CD4-positive, alpha-beta T cell treated with Interleukin-15 for 4 hours (primary cell): ENCODE measurements at regions not wholly inside any gene's neighbourhood (a gene's known extent, or its start where the extent isn't known, plus 50 kb on each side); places are given as distances from the start of the nearest gene placed in this dataset.

ENCODE experiments used
- DNase-seq: peaks from one replicate; pipeline ENCODE4 v3.0.0-alpha.2; 2020; ENCODE audit warnings: low spot score

- no peak for DNase-seq
These were observed 59.8 kb downstream of the SOX11 start for GRCh38 chr2:5751873-5752482.

- DNase-seq, result no peak
These were observed 64.1 kb downstream of the SOX11 start for GRCh38 chr2:5756272-5756671.

- no peak for DNase-seq
These were observed 66.2 kb downstream of the SOX11 start for GRCh38 chr2:5758346-5758745.

- no peak for DNase-seq
These were observed 67.8 kb downstream of the SOX11 start for GRCh38 chr2:5759949-5760348.

- DNase-seq, result no peak
These were observed 71.3 kb downstream of the SOX11 start for GRCh38 chr2:5763531-5763930.

GRCh38 chr2:5764041-5764440 is 71.9 kb downstream of the SOX11 start:
- DNase-seq, result no peak

DNA sequence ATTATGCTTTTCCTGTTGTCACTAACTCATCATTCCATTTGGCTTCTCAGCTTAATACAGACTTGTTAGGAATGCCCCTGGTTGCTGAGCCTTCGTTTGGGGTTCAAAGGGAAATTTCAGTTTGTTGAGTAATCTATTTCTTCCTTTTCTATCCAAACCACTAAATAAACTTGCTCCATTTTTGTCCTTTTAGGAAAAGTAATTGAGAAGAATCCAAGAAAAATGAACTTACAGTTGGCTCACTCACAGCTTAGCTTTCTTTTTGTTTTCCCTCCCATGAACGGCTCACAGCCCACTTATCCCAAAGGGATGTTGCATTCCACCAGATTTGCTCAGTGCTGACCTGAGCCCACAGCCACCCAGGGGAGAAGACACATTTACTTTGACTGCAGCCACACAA is 73.9 kb downstream of the SOX11 start:
- DNase-seq, result no peak

DNA sequence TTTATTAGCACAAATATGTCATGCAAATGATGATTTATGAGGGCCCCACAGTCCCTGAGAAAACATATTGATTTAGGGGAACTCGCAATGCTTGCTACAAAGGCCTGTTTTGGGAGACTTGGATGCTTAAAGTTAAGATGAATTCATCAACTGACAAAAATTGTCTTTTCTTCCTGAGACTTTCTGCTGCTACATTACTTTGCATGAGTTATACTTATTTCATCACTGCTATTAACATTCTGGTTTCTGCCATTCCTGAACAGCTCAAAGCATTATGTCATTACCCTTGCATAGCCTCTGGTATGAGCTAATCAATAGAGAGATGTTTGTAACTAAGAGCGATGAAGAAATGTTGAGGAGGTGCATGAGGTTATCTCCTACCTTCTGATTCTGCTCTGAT is 74.4 kb downstream of the SOX11 start:
- DNase-seq, result no peak

DNA sequence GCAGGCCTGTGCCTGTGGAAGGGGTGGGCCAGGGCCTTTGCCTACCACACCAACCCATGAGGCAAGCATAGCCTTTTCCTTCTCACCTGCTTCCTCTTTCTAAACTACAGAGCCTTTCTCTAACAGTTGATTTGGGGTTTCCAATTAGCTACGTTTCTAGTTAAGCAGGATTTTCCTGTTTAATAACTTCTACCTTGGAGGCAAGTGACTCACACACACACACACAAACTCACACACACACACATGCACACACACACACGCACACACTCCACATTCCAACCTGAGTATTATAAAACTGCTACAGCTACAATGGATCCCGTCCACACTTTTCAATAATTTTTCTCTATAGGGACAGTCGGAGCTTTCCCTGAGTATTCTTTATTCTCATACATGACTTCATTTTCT is 84.9 kb downstream of the SOX11 start:
- DNase-seq, result no peak

DNA sequence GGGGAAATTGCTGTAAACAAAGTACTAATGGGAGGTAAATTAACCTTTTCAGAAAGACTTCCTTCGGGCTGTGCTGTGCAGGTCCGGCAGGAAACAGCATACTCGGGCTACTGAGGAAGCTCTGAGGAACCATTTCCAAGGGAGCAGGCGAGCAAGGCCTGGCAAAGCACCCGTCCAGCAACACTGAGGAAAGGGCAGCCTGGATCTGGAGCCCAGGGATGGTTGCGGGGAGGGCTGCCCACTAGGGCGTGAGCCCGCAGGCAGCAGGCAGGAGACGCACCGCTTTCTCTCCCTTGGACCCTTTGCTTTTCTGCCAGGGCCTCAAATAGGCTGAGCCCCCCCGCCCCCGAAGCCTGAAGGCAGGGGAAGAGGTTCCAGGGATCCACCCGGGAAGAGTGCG is 89.5 kb downstream of the SOX11 start:
- no peak for DNase-seq

DNA sequence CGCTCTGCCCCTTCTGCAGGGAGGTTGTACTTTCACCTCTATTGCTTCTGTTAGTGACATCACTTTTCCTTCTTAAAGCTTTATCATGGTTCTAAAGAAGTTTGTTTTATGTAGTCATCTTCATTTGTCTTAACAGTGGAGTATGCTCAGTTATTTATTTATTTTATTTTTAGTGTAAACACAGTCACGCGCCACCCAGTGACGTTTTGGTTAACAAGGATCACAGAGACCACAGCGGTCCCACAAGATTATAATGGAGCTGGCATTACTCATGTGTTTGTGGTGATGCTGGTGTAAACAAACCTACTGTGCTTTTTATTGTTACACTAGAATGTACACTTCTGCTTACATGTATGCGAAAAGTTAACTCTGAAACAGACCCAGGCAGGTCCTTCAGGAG is 89.9 kb downstream of the SOX11 start:
- DNase-seq, result no peak

- DNase-seq, result no peak
These were observed 96.3 kb downstream of the SOX11 start for GRCh38 chr2:5788447-5788846.

DNA sequence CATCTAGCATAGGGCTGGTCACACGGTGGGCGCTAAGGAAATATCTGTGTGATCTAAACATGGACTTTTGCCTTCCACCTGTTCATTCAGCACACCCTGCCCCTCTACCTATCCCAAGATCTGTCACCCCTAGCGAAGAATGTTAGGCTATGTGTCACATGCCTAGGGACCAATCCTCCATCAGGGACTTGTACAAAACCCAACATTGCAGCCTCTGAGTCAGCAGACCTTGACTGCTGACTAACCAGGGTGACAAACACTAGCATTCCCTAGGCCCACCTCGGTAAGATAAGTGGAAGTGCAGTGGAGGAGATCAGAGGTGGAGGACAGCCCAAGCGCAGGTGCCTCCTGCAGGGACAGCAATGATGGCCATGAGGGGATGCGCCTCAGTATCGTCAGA is 99.2 kb downstream of the SOX11 start:
- DNase-seq, result no peak

GRCh38 chr2:5794012-5794411 is 101.8 kb downstream of the SOX11 start:
- DNase-seq, result no peak

DNA sequence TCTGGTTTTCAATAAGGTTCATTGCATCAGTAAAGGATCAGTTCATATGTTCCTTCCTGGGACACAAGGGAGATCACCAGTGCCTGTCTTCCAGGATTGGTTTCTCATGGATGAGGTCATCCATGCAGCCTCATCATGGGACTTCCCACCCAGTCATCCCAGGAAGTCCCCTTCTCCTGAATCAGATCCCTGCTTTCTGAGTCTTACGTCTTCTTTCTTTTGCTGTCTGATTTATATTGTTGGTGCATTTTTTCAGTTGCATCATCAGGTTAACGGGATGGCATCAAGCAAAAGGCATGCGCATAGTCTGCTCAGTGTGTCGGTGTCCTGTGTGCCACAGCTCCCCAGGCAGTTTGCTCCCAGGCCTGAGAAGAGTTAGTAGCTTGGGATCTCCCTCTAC is 105.9 kb downstream of the SOX11 start:
- DNase-seq, result no peak

GRCh38 chr2:5799348-5799747 is 107.2 kb downstream of the SOX11 start:
- no peak for DNase-seq

- DNase-seq, result no peak
These were observed 111.4 kb downstream of the SOX11 start for GRCh38 chr2:5803547-5803946.

DNA sequence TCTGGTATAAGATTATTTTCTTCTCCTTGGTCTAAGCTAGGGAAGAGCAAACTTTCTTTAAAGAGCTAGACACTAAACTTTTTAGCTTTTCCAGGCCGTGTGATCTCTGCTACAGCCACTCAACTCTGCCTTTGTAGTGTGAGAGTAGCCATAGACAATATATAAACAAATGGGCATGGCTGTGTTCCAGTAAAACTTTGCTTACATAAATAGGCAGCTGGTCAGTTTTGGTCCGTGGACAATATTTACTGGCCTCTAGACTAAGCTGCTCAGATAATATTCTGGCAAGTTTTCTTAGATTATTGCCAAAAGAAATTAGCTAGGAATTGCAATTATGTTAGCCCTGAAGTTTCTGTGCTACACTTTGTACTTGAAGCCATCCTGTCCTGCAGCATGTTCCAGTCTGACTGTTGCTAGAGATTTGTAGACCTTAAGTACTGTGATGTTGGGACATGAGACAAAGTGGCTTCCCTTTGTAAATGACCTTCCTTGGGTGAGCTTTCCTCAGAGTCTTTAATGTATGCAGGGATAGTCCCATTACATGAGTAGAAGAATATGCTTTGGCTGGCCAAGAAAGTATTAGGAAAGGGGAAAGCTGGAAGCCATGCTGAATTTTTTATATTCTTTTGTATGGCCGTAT is 126.9 kb downstream of the SOX11 start:
- DNase-seq, result no peak

DNA sequence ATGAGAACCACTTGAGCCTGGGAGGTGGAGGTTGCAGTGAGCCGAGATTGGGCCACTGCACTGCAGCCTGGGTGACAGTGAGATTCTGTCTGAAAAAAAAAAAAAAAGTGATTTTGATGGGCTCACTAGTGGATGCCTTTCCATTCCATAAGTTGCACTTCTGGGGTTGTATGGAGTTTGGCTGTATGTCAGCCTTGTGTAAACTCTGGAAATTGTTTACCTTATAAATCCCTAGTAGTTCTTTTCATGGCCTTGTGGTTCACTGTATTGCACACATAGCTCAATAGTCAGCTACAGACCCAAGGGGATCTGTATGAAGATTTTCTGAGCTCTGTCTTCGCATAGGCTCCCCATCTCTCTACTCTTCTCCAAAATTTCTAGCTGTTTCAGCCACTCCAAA is 131.9 kb downstream of the SOX11 start:
- no peak for DNase-seq

DNA sequence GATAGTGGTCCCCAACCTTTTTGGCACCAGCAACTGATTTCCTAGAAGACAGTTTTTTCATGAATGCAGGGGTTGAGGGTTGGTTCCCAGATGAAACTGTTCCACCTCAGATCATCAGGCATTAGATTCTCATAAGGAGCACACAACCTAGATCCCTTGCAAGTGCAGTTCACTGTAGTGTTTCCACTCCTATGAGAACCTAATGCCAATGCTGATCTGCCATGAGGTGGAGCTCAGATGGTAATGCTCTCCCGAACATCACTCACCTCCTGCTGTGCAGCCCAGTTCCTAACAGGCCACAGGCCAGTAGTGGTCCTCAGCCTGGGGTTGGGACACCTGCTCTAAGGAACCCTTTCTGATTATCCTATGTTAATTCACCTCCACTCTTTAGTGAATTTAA is 133.5 kb downstream of the SOX11 start:
- DNase-seq, result no peak

- no peak for DNase-seq
These were observed 134.9 kb downstream of the SOX11 start for GRCh38 chr2:5826979-5827655.

DNA sequence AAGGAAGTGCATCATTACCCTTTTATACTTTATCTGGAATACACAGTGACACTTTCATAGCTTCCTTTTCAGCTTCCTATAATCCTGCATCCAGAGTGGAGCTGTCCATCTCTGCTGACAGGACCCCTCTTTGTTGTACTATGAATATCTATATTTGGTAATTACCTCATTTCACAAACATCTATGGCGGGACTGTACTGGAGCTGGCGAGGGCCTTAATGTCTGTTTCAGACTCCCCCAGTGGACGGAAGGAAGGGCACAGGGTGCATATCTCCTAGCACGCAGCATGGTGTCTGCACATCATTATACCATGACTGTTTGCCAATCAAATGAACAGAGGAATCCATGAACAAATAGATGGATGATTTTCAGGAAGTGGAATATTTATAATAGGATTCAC is 142.3 kb downstream of the SOX11 start:
- DNase-seq, result no peak

- DNase-seq, result no peak
These were observed 147.4 kb downstream of the SOX11 start for GRCh38 chr2:5839550-5839949.

- DNase-seq, result no peak
These were observed 148.9 kb downstream of the SOX11 start for GRCh38 chr2:5841126-5841525.
